Kidney epithelial cell (primary cell): ENCODE measurements at regions not wholly inside any gene's neighbourhood (a gene's known extent, or its start where the extent isn't known, plus 50 kb on each side); places are given as distances from the start of the nearest gene placed in this dataset.
A peak's percentile ranks its signal among the peaks of the same experiment; 100 is the strongest.

Experiments
- DNase-seq: peaks from one replicate; pipeline ENCODE4 v3.0.0-alpha.2; 2010; ENCODE audit warnings: low read depth
- H3K27me3 ChIP-seq: 2 replicates; pipeline ENCODE4 v1.6.0; 2011; ENCODE audit warnings: low read length; ENCODE audit not compliant: control insufficient read depth, insufficient read depth
- H3K36me3 ChIP-seq: 2 replicates; pipeline ENCODE4 v1.5.1; 2011; ENCODE audit warnings: low read length; ENCODE audit not compliant: control insufficient read depth, insufficient read depth
- H3K4me3 ChIP-seq: 2 replicates; pipeline ENCODE4 v1.5.1; 2011; ENCODE audit warnings: low read depth, mild to moderate bottlenecking, control low read depth, low read length
- CTCF ChIP-seq: IDR thresholded peaks from 2 replicates; pipeline ENCODE4 v1.5.1; 2011; ENCODE audit warnings: mild to moderate bottlenecking, moderate library complexity, low read length, control low read depth, inconsistent platforms; ENCODE audit not compliant: insufficient read depth, poor library complexity, severe bottlenecking

DNA sequence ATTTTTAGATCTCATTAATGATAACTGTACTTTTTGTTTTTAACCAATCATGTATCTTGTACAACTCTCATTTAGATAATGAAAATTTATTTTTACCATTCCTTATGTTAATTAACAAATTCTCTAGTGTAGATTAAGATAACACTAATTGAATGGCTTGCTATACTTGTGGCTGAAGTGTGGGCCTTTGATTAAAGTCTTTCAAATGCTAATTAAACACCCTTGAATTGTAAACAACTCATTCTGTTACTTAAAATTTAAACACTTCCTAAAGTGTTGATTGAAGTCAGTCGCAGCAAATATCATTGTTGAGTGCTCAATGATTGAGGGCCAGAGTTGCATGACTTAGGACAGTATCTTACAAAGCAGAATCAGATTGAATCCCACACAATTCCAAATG is 109.8 kb upstream of the GULP1 start:
- DNase-seq, result no peak
- Histone ChIP-seq H3K36me3 (no peaks in the 10 kb centered on the region), H3K4me3 (no peak overlapping the region), H3K27me3 (no peaks in the 10 kb centered on the region)
- TF ChIP-seq CTCF, result no peak

- no peak for TF ChIP-seq CTCF
- H3K27me3 ChIP-seq, result no peaks in the 10 kb centered on the region
- DNase-seq, result no peak
- no peak overlapping the region for H3K4me3 ChIP-seq
- H3K36me3 ChIP-seq, result no peaks in the 10 kb centered on the region
These were observed 103.9 kb upstream of the GULP1 start for GRCh38 chr2:188187726-188188125.

DNA sequence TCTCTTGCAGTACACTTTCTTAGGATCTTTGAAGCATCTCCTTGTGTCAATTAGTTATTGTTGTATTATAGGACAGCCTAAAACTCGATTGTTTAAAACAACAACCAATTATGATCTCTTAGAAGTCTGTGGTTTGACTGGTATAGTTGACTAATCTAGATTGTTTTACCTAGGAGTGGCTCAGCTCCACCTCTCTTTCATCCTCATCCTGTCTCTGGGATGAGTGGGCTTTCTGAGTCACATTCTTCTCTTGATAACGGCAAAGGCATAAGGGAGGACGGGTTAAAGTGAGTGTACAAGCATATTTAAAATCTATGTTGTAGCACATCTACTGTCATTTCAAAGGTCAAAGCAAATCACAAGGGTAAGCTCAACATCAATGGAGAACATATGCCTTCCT is 102.3 kb upstream of the GULP1 start:
- TF ChIP-seq CTCF, result no peak
- H3K27me3 ChIP-seq, result no peaks in the 10 kb centered on the region
- DNase-seq, result no peak
- H3K4me3 ChIP-seq, result no peak overlapping the region
- H3K36me3 ChIP-seq, result no peaks in the 10 kb centered on the region

DNA sequence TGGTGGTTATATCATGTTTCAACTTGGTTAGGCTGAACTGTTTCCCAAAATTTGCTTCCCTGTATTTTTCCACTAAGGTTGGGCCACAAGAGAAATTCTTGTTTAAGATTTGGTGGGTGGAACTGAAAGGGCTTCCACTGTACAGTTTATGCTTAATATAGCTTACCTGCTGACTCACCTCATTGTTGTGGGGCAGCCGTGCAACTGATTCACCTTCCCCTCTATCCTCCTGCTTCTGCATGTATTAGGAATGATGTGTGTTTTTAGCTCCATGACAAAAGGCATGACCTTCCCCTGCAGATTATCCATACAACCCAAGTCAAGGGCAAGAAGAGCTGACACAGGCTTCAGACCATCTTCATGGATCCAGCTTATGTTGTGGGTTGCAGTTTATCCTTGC is 98.4 kb upstream of the GULP1 start:
- DNase-seq, result no peak
- H3K4me3 ChIP-seq, result no peak overlapping the region
- H3K27me3 ChIP-seq, result no peaks in the 10 kb centered on the region
- TF ChIP-seq CTCF, result no peak
- H3K36me3 ChIP-seq, result no peaks in the 10 kb centered on the region

GRCh38 chr2:188196343-188197008 is 95.2 kb upstream of the GULP1 start:
- Histone ChIP-seq H3K4me3 (no peak overlapping the region), H3K36me3 (no peaks in the 10 kb centered on the region), H3K27me3 (no peaks in the 10 kb centered on the region)
- DNase-seq, result no peak
- no peak for TF ChIP-seq CTCF

GRCh38 chr2:188199716-188200128 is 92.0 kb upstream of the GULP1 start:
- Histone ChIP-seq H3K36me3 (no peaks in the 10 kb centered on the region), H3K4me3 (no peak overlapping the region)
- DNase-seq, result peak; percentile 89

More at GRCh38 chr2:188199716-188200128, 92.0 kb upstream of the GULP1 start:
- no peak for TF ChIP-seq CTCF
- H3K27me3 ChIP-seq, result no peaks in the 10 kb centered on the region
